SK-N-MC (cell line): ENCODE measurements at regions not wholly inside any gene's neighbourhood (a gene's known extent, or its start where the extent isn't known, plus 50 kb on each side); places are given as distances from the start of the nearest gene placed in this dataset.

Source experiments
- DNase-seq: peaks from one replicate; pipeline ENCODE4 v3.0.0-alpha.2; 2011; ENCODE audit warnings: low read depth, low spot score
- H3K27ac ChIP-seq: fragments of 200-600 bp; sonication (generic); 2 replicates; pipeline ENCODE4 v1.5.1; 2016; ENCODE audit warnings: mixed run types
- H3K36me3 ChIP-seq: fragments of 200-600 bp; sonication (generic); 2 replicates; pipeline ENCODE4 v1.6.1; 2017; ENCODE audit warnings: antibody characterized with exemption, low read length, mixed read lengths; ENCODE audit not compliant: insufficient read depth
- H3K4me3 ChIP-seq: fragments of 200-600 bp; sonication (generic); 2 replicates; pipeline ENCODE4 v1.5.1; 2016
- H3K9ac ChIP-seq: fragments of 200-600 bp; sonication (generic); 2 replicates; pipeline ENCODE4 v1.8.0; 2017; ENCODE audit warnings: mixed run types, mixed read lengths; ENCODE audit not compliant: insufficient read length
- H3K9me3 ChIP-seq: fragments of 200-600 bp; sonication (generic); 2 replicates; pipeline ENCODE4 v1.6.1; 2017; ENCODE audit warnings: low read depth, mild to moderate bottlenecking, antibody characterized with exemption, low read length, moderate library complexity, mixed read lengths
- EZH2 ChIP-seq: fragments of 200-600 bp; sonication (generic); IDR thresholded peaks from one replicate; pipeline ENCODE4 v1.6.1; 2017; ENCODE audit warnings: antibody characterized with exemption
- FOXP2 ChIP-seq: optimal IDR thresholded peaks from 2 replicates; pipeline ENCODE3; 2011; ENCODE audit warnings: mild to moderate bottlenecking, moderate library complexity; ENCODE audit not compliant: insufficient read depth; ENCODE audit errors: extremely low read length, control extremely low read depth
- POLR2AphosphoS5 ChIP-seq: IDR thresholded peaks from 2 replicates; pipeline ENCODE4 v1.6.1; 2012; ENCODE audit warnings: mild to moderate bottlenecking, low read depth, low read length, borderline replicate concordance

- Histone ChIP-seq H3K9ac (no peak overlapping the region), H3K27ac (no peak overlapping the region), H3K9me3 (no peaks in the 10 kb centered on the region), H3K36me3 (no peaks in the 10 kb centered on the region), H3K4me3 (no peak overlapping the region)
- DNase-seq: no peak
- TF ChIP-seq POLR2AphosphoS5 (no peak), EZH2 (no peak), FOXP2 (no peak)
Observed at GRCh38 chr3:180264479-180264878, 227.7 kb upstream of the PEX5L start.

DNA sequence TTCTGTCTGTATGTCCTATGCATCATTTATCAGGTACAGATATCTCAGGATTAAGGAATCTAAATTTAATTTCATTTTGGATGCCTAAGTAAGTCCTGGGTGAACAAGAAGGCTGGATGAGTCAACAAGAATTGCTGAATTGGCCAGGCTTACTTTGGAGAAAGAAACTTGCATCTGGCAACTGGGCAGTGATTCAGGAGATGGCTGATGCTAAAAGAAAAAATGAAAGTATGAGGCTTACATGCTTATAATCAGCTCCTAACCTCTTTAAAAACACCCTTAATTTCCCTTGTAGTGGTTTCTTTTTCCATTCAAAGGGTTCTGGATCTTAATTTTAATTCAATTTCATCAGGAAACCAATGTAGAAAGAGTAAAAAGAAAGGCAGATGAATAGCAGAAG is 228.8 kb upstream of the PEX5L start:
- TF ChIP-seq POLR2AphosphoS5 (no peak), FOXP2 (no peak), EZH2 (no peak)

DNA sequence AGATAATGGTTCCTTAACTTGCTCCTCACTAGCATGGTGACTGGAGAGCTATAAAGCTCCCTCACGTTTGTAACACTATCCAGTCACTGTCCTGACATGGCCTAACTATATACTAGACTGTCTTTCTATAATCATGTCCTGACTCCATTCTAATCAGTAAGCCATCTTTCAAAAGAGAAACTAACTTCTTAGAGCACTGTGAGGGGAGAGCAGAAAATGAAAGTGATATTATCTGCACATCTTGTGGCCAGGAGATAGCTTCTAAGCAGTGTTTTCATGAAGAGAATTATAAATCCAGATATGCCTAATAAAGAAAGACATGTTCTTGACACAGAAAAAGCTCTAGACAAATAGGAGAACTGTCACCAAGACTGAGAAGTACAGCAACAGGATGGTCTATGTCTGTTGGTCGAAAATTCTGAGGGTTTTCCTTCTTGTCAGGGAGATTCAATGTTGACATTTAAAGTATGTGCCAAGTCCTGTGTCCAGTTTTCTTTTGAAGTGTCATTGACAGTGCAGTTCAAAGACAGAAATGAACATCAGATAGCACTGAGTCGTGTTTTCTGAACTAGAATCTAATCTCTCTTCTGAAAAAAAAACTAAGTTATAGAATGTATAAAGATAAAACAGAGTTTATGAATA is 230.6 kb upstream of the PEX5L start:
- TF ChIP-seq POLR2AphosphoS5: no peak
- TF ChIP-seq FOXP2: no peak
- TF ChIP-seq EZH2: no peak
- no peak for DNase-seq
- no peak overlapping the region for H3K4me3 ChIP-seq

More for the DNA sequence above, 228.8 kb upstream of the PEX5L start:
- Histone ChIP-seq H3K27ac (no peak overlapping the region), H3K9ac (no peak overlapping the region), H3K36me3 (no peaks in the 10 kb centered on the region), H3K9me3 (no peaks in the 10 kb centered on the region), H3K4me3 (no peak overlapping the region)
- DNase-seq: no peak

DNA sequence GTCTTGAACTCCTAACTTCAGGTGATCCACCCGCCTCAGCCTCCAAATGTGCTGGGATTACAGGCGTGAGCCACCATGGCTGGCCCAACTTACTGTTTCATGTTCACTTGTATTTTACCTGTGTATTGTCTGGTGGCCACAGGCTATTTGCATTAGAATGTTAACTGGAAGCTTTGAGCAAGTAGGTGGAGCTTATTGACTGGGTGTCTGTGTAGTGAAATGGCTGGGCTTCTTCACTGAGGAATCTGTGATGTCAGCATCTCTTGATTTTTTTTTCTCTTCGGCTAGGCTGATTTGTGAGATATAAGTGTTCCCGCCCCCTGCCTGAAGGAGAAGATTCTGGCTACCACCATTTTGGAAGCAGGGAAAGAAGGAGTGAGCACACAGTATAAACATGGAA is 237.8 kb upstream of the PEX5L start:
- TF ChIP-seq POLR2AphosphoS5 (no peak), FOXP2 (no peak)
- no peaks in the 10 kb centered on the region for H3K9me3 ChIP-seq
- DNase-seq: no peak

More for the DNA sequence above, 230.6 kb upstream of the PEX5L start:
- Histone ChIP-seq H3K9me3 (no peaks in the 10 kb centered on the region), H3K27ac (no peak overlapping the region), H3K9ac (no peak overlapping the region), H3K36me3 (no peaks in the 10 kb centered on the region)

DNA sequence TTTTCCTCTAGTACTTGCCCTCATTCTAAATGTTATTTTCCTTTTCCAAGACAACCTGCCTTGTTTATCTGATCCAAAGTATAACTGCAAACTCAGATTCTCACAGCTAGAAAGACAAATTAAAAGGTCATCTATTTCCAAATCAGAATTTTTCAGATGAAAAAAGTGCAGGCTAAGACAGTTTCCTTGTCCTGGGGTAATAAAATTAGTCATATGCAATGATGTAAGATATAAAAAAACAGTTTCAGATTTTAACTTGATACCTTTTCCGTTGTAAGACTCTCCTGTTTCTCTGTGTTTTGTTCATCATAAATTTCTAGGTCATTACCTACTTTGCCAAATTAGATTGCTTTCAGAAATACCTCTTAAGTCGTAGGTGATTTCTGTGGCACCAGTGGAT is 238.4 kb upstream of the PEX5L start:
- Histone ChIP-seq H3K27ac (no peak overlapping the region), H3K9ac (no peak overlapping the region), H3K36me3 (no peaks in the 10 kb centered on the region), H3K4me3 (no peak overlapping the region), H3K9me3 (no peaks in the 10 kb centered on the region)
- no peak for DNase-seq
- TF ChIP-seq FOXP2 (no peak), POLR2AphosphoS5 (no peak), EZH2 (no peak)

More for the DNA sequence above, 237.8 kb upstream of the PEX5L start:
- H3K9ac ChIP-seq: no peak overlapping the region
- H3K36me3 ChIP-seq: no peaks in the 10 kb centered on the region
- no peak overlapping the region for H3K4me3 ChIP-seq
- H3K27ac ChIP-seq: no peak overlapping the region

DNA sequence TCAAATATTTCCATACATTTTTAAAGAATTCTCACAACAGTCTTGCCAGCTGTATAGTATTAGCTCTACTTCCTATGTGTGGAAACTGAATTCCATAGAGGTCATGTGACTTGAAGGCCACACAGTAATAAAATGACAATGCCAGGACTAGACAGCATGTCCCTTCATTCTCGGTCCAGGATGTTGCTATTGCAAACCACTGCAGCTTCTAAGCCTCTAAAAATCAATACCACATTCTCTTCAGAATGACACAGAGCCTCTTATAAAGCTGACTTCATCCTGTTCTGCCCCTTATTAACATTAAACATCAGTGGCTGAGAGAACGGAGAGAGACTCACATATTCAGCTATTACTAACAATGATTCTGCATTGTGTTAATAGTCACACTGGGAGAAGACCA is 240.3 kb upstream of the PEX5L start:
- DNase-seq: no peak

GRCh38 chr3:180278583-180279188 is 241.9 kb upstream of the PEX5L start:
- DNase-seq: no peak
- TF ChIP-seq POLR2AphosphoS5: no peak
- no peak for TF ChIP-seq FOXP2
- no peak for TF ChIP-seq EZH2
- Histone ChIP-seq H3K36me3 (no peaks in the 10 kb centered on the region), H3K4me3 (no peak overlapping the region), H3K9me3 (no peaks in the 10 kb centered on the region), H3K9ac (no peak overlapping the region), H3K27ac (no peak overlapping the region)

More for the DNA sequence above, 240.3 kb upstream of the PEX5L start:
- H3K9ac ChIP-seq: no peak overlapping the region
- no peaks in the 10 kb centered on the region for H3K9me3 ChIP-seq
- no peak overlapping the region for H3K4me3 ChIP-seq
- no peaks in the 10 kb centered on the region for H3K36me3 ChIP-seq
- TF ChIP-seq POLR2AphosphoS5 (no peak), FOXP2 (no peak), EZH2 (no peak)
- no peak overlapping the region for H3K27ac ChIP-seq

DNA sequence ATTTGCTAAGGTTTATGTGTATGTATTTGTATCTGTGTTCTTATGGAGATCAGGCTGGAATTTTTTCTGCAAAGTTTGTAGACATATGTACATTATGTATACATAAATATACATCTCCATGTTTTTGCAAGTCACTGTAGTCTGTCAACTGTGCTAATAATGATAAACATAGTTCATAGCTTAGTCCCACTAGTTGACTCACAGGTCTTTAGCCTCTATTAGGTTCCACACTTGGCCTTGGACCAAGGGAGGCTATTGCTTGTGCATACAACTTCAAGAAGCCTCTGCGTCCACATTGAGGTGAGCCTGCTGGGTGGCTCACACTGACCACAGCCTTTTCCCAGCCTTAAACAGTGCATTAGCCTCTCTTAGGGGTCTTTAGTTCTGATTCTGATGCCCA is 243.8 kb upstream of the PEX5L start:
- H3K9me3 ChIP-seq: no peaks in the 10 kb centered on the region
- no peak overlapping the region for H3K4me3 ChIP-seq
- no peak for DNase-seq
- TF ChIP-seq POLR2AphosphoS5 (no peak), EZH2 (no peak), FOXP2 (no peak)
- H3K9ac ChIP-seq: no peak overlapping the region
- H3K36me3 ChIP-seq: no peaks in the 10 kb centered on the region
- no peak overlapping the region for H3K27ac ChIP-seq

DNA sequence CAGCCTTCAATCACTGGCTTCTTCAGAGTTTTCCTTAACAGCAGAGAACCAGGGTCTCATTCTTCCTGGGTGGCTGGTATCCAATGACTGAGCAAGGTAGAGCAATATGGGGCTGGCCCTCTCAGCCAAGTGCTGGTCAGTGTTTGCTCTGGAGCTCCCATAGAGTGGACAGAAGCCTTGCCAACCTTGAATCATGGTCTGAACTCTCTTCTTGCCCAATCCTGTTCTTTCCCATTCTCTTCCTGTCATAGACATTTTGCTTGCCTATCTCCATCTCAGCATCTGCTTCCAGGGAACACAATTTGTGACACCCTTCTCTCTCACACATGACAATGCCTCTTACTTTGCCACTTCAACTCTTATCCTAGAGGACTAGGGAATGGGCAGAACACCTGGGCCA is 245.6 kb upstream of the PEX5L start:
- DNase-seq: no peak
- TF ChIP-seq FOXP2: no peak
- no peak for TF ChIP-seq EZH2
- no peak for TF ChIP-seq POLR2AphosphoS5
- Histone ChIP-seq H3K36me3 (no peaks in the 10 kb centered on the region), H3K4me3 (no peak overlapping the region), H3K9ac (no peak overlapping the region), H3K27ac (no peak overlapping the region), H3K9me3 (no peaks in the 10 kb centered on the region)
